GM12878 (cell line): ENCODE measurements at regions not wholly inside any gene's neighbourhood (a gene's known extent, or its start where the extent isn't known, plus 50 kb on each side); places are given as distances from the start of the nearest gene placed in this dataset.

ENCODE experiments used
- ATAC-seq: fragments of 200-7000 bp; cut with Tn5 transposase; 3 replicates; pipeline ENCODE4 v1.9.1; 2020; ENCODE audit warnings: mild to moderate bottlenecking, moderate library complexity
- BruUV-seq: library from RNA; stranded (reverse); fragments of 400-500 nt; replicated peaks from 2 replicates; lab custom pipeline; 2021; lab: Mats Ljungman, UMichigan
- CTCF ChIA-PET: fragments of 300-600 bp; sonication (Branson Sonifier 250); formaldehyde crosslinking; extraction: SDS; loops from one replicate; lab custom pipeline; 2021; ENCODE audit warnings: inconsistent platforms; lab: Yijun Ruan, JAX
- POLR2A ChIA-PET: fragments of 350-600 bp; formaldehyde crosslinking; extraction: SDS; loops from one replicate; lab custom pipeline; 2021; ENCODE audit warnings: inconsistent platforms; lab: Charles Lee
- RAD21 ChIA-PET: fragments of 300-600 bp; sonication (Branson Sonifier 250); formaldehyde crosslinking; loops from one replicate; lab custom pipeline; 2023; ENCODE audit warnings: antibody characterized with exemption; ENCODE audit not compliant: unreplicated experiment; lab: Charles Lee
- SMC1A ChIA-PET: fragments of 300-600 bp; sonication (Branson Sonifier 250); formaldehyde crosslinking; loops from one replicate; lab custom pipeline; 2023; ENCODE audit not compliant: unreplicated experiment, uncharacterized antibody; lab: Charles Lee
- DNase-seq: peaks from one replicate; pipeline ENCODE4 v3.0.0-alpha.2; 2011; ENCODE audit warnings: low read depth, low spot score
- FAIRE-seq: peaks from 3 replicates; lab custom pipeline; 2011; peaks lifted over from hg19 to GRCh38; lab: Jason Lieb, UNC
- H2AFZ ChIP-seq: 2 replicates; pipeline ENCODE4 v1.6.0; 2011; ENCODE audit warnings: low read depth, low read length, control low read depth; ENCODE audit not compliant: control insufficient read depth
- H3K27ac ChIP-seq: 2 replicates; pipeline ENCODE4 v1.5.1; 2011; ENCODE audit warnings: control low read depth; ENCODE audit not compliant: control insufficient read depth, insufficient read depth
- H3K27me3 ChIP-seq, 2 experiments: replicated peaks in 1 of 2; 2 replicates each; pipeline versions ENCODE4 v1.6.0 to v1.6.1; 2011; ENCODE audit warnings: low read length in 1 of 2; ENCODE audit not compliant: control insufficient read depth in 2 of 2, insufficient read depth in 2 of 2
- H3K36me3 ChIP-seq, 2 experiments: 2 replicates each; pipeline ENCODE4 v1.5.1; 2011; ENCODE audit warnings: low read length in 1 of 2; ENCODE audit not compliant: control insufficient read depth in 2 of 2, insufficient read depth in 2 of 2
- H3K4me1 ChIP-seq: 2 replicates; pipeline ENCODE4 v1.6.1; 2011; ENCODE audit warnings: mild to moderate bottlenecking, low read length, moderate library complexity, mixed read lengths; ENCODE audit not compliant: control insufficient read depth, insufficient read depth
- H3K4me2 ChIP-seq: 2 replicates; pipeline ENCODE4 v1.6.0; 2011; ENCODE audit warnings: control low read depth; ENCODE audit not compliant: control insufficient read depth, insufficient read depth
- H3K4me3 ChIP-seq: fragments of 200-600 bp; sonication (generic); 2 replicates; pipeline ENCODE4 v1.5.1; 2016
- H3K79me2 ChIP-seq: 2 replicates; pipeline ENCODE4 v1.6.0; 2011; ENCODE audit warnings: low read length; ENCODE audit not compliant: control insufficient read depth, insufficient read depth
- H3K9ac ChIP-seq: 2 replicates; pipeline ENCODE4 v1.8.0; 2011; ENCODE audit warnings: low read length, control low read depth, mixed read lengths; ENCODE audit not compliant: control insufficient read depth, insufficient read depth
- H3K9me3 ChIP-seq: replicated peaks from 3 replicates; pipeline ENCODE4 v1.5.1; 2011; ENCODE audit warnings: mild to moderate bottlenecking, low read length; ENCODE audit not compliant: control insufficient read depth, insufficient read depth
- H4K20me1 ChIP-seq: 2 replicates; pipeline ENCODE4 v1.6.0; 2011; ENCODE audit not compliant: control insufficient read depth, insufficient read depth
- ATF7 ChIP-seq: fragments of 450-650 bp; IDR thresholded peaks from 2 replicates; pipeline ENCODE4 v1.6.1; 2016; ENCODE audit warnings: low read depth, mild to moderate bottlenecking
- CREM ChIP-seq: IDR thresholded peaks from 2 replicates; pipeline ENCODE4 v1.6.1; 2014; ENCODE audit warnings: antibody characterized with exemption, low read depth
- FOS ChIP-seq: IDR thresholded peaks from 3 replicates; pipeline ENCODE4 v1.6.1; 2011; ENCODE audit warnings: borderline replicate concordance; ENCODE audit not compliant: insufficient read length; ENCODE audit errors: extremely low read depth
- FOXM1 ChIP-seq: IDR thresholded peaks from 2 replicates; pipeline ENCODE4 v1.6.1; 2012; ENCODE audit warnings: low read depth, mild to moderate bottlenecking, inconsistent platforms, low read length, moderate library complexity
- HDAC6 ChIP-seq: fragments of 200-600 bp; sonication (generic); IDR thresholded peaks from one replicate; pipeline ENCODE4 v1.8.0; 2017; ENCODE audit warnings: antibody characterized with exemption; ENCODE audit not compliant: unreplicated experiment
- IKZF2 ChIP-seq, 2 experiments: fragments of 450-650 bp; IDR thresholded peaks; 2 replicates each; pipeline ENCODE4 v1.6.1; 2017; ENCODE audit warnings: mild to moderate bottlenecking in 2 of 2, moderate library complexity in 2 of 2
- JUNB ChIP-seq: IDR thresholded peaks from 2 replicates; pipeline ENCODE4 v1.6.1; 2016; ENCODE audit warnings: antibody characterized with exemption, mild to moderate bottlenecking
- KLF5 ChIP-seq: fragments of 450-650 bp; IDR thresholded peaks from 2 replicates; pipeline ENCODE4 v1.6.1; 2014; ENCODE audit warnings: mild to moderate bottlenecking; ENCODE audit not compliant: partially characterized antibody
- MLLT1 ChIP-seq: fragments of 450-650 bp; IDR thresholded peaks from 2 replicates; pipeline ENCODE4 v1.6.1; 2016; ENCODE audit warnings: mild to moderate bottlenecking
- NKRF ChIP-seq: fragments of 450-650 bp; conservative IDR thresholded peaks from 2 replicates; pipeline ENCODE4 v1.6.1; 2017; ENCODE audit warnings: mild to moderate bottlenecking, moderate library complexity
- SREBF2 ChIP-seq: IDR thresholded peaks from 2 replicates; pipeline ENCODE4 v1.6.1; 2012; ENCODE audit warnings: mild to moderate bottlenecking, low read length
- SRF ChIP-seq, 2 experiments: IDR thresholded peaks; 2 replicates each; pipeline ENCODE4 v1.6.1; 2011; ENCODE audit warnings: low read depth in 2 of 2, low read length in 2 of 2, mild to moderate bottlenecking in 1 of 2, moderate library complexity in 1 of 2
- ZBTB33 ChIP-seq: fragments of 450-650 bp; IDR thresholded peaks from 2 replicates; pipeline ENCODE4 v1.6.1; 2017; ENCODE audit warnings: mild to moderate bottlenecking
- ZNF274 ChIP-seq: IDR thresholded peaks from one replicate; pipeline ENCODE4 v1.8.0; 2011; ENCODE audit not compliant: insufficient read length, insufficient read depth
- in situ Hi-C: fragments of 300-500 bp; cut with MboI; formaldehyde crosslinking; loops from 9 replicates; pipeline ENCODE4 v1.14.3; 2018; ENCODE audit warnings: mixed read lengths
- intact Hi-C: fragments of 100-400 bp; cut with micrococcal nuclease; formaldehyde crosslinking; loops from one replicate; pipeline ENCODE4 v1.14.2; 2022; ENCODE audit not compliant: unreplicated experiment
- TF ChIP-seq, protein P1 (sequence below): IDR thresholded peaks from 2 replicates; pipeline ENCODE4 v1.6.1; 2012; ENCODE audit warnings: mild to moderate bottlenecking, low read depth, low read length

GRCh38 chr2:187939180-187939579, 352.5 kb upstream of the GULP1 start (continued):
- no peak for TF ChIP-seq ZBTB33
- TF ChIP-seq KLF5, result no peak
- TF ChIP-seq, protein P1, sequence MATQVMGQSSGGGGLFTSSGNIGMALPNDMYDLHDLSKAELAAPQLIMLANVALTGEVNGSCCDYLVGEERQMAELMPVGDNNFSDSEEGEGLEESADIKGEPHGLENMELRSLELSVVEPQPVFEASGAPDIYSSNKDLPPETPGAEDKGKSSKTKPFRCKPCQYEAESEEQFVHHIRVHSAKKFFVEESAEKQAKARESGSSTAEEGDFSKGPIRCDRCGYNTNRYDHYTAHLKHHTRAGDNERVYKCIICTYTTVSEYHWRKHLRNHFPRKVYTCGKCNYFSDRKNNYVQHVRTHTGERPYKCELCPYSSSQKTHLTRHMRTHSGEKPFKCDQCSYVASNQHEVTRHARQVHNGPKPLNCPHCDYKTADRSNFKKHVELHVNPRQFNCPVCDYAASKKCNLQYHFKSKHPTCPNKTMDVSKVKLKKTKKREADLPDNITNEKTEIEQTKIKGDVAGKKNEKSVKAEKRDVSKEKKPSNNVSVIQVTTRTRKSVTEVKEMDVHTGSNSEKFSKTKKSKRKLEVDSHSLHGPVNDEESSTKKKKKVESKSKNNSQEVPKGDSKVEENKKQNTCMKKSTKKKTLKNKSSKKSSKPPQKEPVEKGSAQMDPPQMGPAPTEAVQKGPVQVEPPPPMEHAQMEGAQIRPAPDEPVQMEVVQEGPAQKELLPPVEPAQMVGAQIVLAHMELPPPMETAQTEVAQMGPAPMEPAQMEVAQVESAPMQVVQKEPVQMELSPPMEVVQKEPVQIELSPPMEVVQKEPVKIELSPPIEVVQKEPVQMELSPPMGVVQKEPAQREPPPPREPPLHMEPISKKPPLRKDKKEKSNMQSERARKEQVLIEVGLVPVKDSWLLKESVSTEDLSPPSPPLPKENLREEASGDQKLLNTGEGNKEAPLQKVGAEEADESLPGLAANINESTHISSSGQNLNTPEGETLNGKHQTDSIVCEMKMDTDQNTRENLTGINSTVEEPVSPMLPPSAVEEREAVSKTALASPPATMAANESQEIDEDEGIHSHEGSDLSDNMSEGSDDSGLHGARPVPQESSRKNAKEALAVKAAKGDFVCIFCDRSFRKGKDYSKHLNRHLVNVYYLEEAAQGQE, result no peak
- TF ChIP-seq ATF7, result no peak
- no peak for TF ChIP-seq FOXM1
- TF ChIP-seq ZNF274, result no peak
- TF ChIP-seq CREM, result no peak
- TF ChIP-seq SREBF2, result no peak
- TF ChIP-seq IKZF2 (IDR thresholded peaks at IDR 0.05), result no peak

DNA sequence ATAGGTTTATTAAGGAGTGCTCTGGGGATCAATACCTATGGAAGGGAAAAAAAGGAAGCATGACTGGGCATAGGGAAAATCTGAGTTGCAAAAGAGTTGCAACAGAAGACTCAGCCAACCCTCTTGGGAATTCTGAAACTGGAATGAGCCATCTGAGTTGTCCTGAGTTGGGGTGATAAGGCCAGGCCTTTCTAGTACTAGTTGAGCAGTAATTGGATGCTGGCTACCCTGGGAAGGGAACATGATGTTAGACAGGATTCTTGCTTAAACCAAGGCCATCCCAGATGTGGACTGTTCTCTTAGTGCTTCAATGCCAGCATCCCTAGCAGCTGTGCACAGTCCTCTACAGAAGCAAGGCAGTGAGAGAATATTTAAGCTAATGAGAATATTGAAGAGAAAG, 348.8 kb upstream of the GULP1 start:
- no peak overlapping the region for H3K27ac ChIP-seq
- intact Hi-C loops (no loop called here), in situ Hi-C loops (no loop called here)
- no peak for FAIRE-seq
- no peak for DNase-seq
- H3K27me3 ChIP-seq, result no peaks in the 10 kb centered on the region
- H3K79me2 ChIP-seq, result no peaks in the 10 kb centered on the region
- no peaks in the 10 kb centered on the region for H3K4me1 ChIP-seq
- ChIA-PET SMC1A (interaction anchor here (1.6 kb wide), 1 partner anchor 15 kb away, joined by 5 read pairs; no protein-coding TSS in a partner anchor), POLR2A (no interaction called here), CTCF (no interaction called here), RAD21 (no interaction called here)
- H3K4me2 ChIP-seq, result no peak overlapping the region
- H4K20me1 ChIP-seq, result no peaks in the 10 kb centered on the region
- H3K9ac ChIP-seq, result no peak overlapping the region
- no peak for ATAC-seq
- no peaks in the 10 kb centered on the region for H3K36me3 ChIP-seq
- H3K4me3 ChIP-seq, result no peak overlapping the region
- BruUV-seq, result no TSS peak
- H2AFZ ChIP-seq, result no peak overlapping the region
- no peaks in the 10 kb centered on the region for H3K9me3 ChIP-seq
- TF ChIP-seq NKRF, result no peak
- no peak for TF ChIP-seq SRF (IDR thresholded peaks at IDR 0.05; ENCODE audit: low read depth in 2 of 2, low read length in 2 of 2)
- TF ChIP-seq HDAC6, result no peak
- TF ChIP-seq MLLT1, result no peak
- TF ChIP-seq JUNB, result no peak
- no peak for TF ChIP-seq FOS
